Mucosa of descending colon (tissue), 3 donors: ENCODE measurements at regions not wholly inside any gene's neighbourhood (a gene's known extent, or its start where the extent isn't known, plus 50 kb on each side); places are given as distances from the start of the nearest gene placed in this dataset.

Experiments used
- ATAC-seq: fragments of 200-7000 bp; cut with Tn5 transposase; one replicate; pipeline ENCODE4 v1.9.1; 2020; ENCODE audit warnings: mild to moderate bottlenecking, moderate library complexity
- DNase-seq, 3 donors: peaks; one replicate each; pipeline ENCODE4 v3.0.0-alpha.2; 2020
- H3K36me3 ChIP-seq: fragments of 200-600 bp; one replicate; pipeline ENCODE4 v1.8.0; 2021; ENCODE audit warnings: low read depth, mild to moderate bottlenecking
- H3K4me1 ChIP-seq: fragments of 200-600 bp; one replicate; pipeline ENCODE4 v1.8.0; 2021; ENCODE audit warnings: low read depth, mild to moderate bottlenecking
- H3K4me3 ChIP-seq: fragments of 200-600 bp; one replicate; pipeline ENCODE4 v1.8.0; 2021; ENCODE audit warnings: mild to moderate bottlenecking
- H3K9me3 ChIP-seq: fragments of 200-600 bp; one replicate; pipeline ENCODE4 v1.8.0; 2021; ENCODE audit warnings: mild to moderate bottlenecking
- CTCF ChIP-seq: fragments of 200-600 bp; IDR thresholded peaks from one replicate; pipeline ENCODE4 v1.8.0; 2022; ENCODE audit warnings: antibody characterized with exemption, mild to moderate bottlenecking
- intact Hi-C, 2 donors: fragments of 100-400 bp; cut with DNase I in 1 of 2; cut with micrococcal nuclease in 1 of 2; formaldehyde crosslinking; loops; one replicate each; pipeline versions ENCODE4 v1.11.0 to v1.11.1; 2022; cut with DNase I, micrococcal nuclease
- donor health status: DM: no; HTN: no; CAD: no; lungs with moderate emphysema.
- donor health status: DM: no; HTN: no; CAD: no.
- donor health status: DM: no; HTN: yes; CAD: no.

GRCh38 chr3:177746337-177746933 is 549.2 kb upstream of the TBL1XR1 start:
- TF ChIP-seq CTCF: no peak
- no peak for ATAC-seq
- Histone ChIP-seq H3K9me3 (no peaks in the 10 kb centered on the region), H3K4me1 (no peaks in the 10 kb centered on the region), H3K4me3 (no peak overlapping the region), H3K36me3 (no peaks in the 10 kb centered on the region)
- DNase-seq: no peak
- intact Hi-C loops: no loop called here

- H3K4me3 ChIP-seq: no peak overlapping the region
- no peaks in the 10 kb centered on the region for H3K4me1 ChIP-seq
- intact Hi-C loops: no loop called here
- no peaks in the 10 kb centered on the region for H3K36me3 ChIP-seq
- DNase-seq (no peak), ATAC-seq (no peak)
- TF ChIP-seq CTCF: no peak
- H3K9me3 ChIP-seq: no peaks in the 10 kb centered on the region
These were observed 552.6 kb upstream of the TBL1XR1 start for GRCh38 chr3:177749836-177750235.

- Histone ChIP-seq H3K4me1 (no peaks in the 10 kb centered on the region), H3K36me3 (no peaks in the 10 kb centered on the region), H3K9me3 (no peaks in the 10 kb centered on the region), H3K4me3 (no peak overlapping the region)
- TF ChIP-seq CTCF: no peak
- ATAC-seq: no peak
- DNase-seq: no peak
- intact Hi-C loops: no loop called here
These were observed 553.2 kb upstream of the TBL1XR1 start for GRCh38 chr3:177750436-177750835.

- DNase-seq (peak in 1 of 3 donors; percentile 7), ATAC-seq (peak; percentile 20)
- Histone ChIP-seq H3K36me3 (no peaks in the 10 kb centered on the region), H3K4me1 (no peaks in the 10 kb centered on the region), H3K4me3 (no peak overlapping the region), H3K9me3 (no peaks in the 10 kb centered on the region)
- TF ChIP-seq CTCF: no peak
- intact Hi-C loops: no loop called here
These were observed 554.5 kb upstream of the TBL1XR1 start for GRCh38 chr3:177751770-177752169.

- intact Hi-C loops: no loop called here
- Histone ChIP-seq H3K4me1 (no peaks in the 10 kb centered on the region), H3K36me3 (no peaks in the 10 kb centered on the region), H3K4me3 (no peak overlapping the region), H3K9me3 (no peaks in the 10 kb centered on the region)
- no peak for TF ChIP-seq CTCF
- no peak for DNase-seq
- ATAC-seq: no peak
These were observed 555.5 kb upstream of the TBL1XR1 start for GRCh38 chr3:177752831-177753230.
